NCI-H1105 treated with DMSO at 0.1 percent for 48 hours (cell line): ENCODE measurements at regions not wholly inside any gene's neighbourhood (a gene's known extent, or its start where the extent isn't known, plus 50 kb on each side); places are given as distances from the start of the nearest gene placed in this dataset.
"Not testable (repeated sequence)": the region's sequence is repeated elsewhere in the genome, so short reads cannot be mapped to it uniquely, and the experiment has no call there.

Source experiments
- DNase-seq: peaks from one replicate; lab custom pipeline; 2025; lab: John Stamatoyannopoulos, UW

DNA sequence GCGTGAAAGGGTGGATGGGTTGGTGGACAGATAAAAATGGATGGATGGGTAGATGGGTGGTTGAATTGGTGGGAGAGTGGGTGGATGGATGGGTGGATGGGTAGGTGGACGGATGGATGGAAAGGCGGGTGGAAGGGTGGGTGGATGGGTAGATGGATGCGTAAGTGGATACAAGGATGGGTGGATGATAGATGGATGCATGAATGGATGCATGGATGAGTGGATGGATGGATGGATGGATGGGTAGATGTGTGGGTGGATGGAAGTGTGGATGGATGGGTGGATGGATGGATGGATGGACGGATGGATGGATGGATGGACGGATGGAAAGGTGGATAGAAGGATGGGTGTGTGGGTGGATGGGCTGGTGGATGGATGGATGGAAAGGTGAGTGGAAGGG lies 77.0 kb upstream of the GRK3 start:
- no peak for DNase-seq

DNA sequence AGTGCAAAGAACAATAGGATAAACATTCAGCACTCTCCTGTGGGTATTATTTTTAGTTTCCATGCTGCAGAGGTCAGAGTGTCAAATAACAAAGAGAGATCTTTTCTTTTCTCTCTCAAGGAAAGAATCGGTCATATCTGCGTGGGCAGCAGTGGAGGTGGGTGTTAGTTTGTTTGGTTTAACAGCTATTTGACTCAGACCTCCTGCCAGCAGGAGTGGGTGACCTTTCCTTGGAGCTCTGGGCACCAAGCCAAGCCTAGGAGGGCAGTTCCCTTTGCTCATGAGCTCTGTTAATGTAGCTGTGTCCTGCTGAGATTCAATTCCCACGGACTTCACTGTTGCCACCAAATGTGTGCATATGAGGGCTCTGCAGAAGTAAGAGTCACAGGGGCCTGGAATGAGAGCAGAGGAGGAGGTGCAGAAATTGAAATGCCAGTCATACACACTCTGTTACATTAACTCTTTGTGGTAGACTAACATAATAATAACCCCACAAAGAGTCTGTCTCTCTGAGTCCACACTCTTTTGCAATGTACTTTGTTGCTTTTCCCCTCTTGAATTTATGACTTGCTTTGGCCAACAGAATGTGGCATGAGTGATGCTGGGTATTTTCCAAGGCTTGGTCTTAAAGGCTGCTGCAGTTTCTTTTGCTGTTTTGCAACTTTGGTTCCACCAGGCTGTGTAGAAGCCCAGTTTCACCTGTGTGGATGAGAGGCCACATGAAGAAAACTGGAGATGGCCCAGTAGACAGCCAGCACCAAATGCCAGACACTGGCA lies 76.0 kb upstream of the GRK3 start:
- DNase-seq: peak; percentile 41

DNA sequence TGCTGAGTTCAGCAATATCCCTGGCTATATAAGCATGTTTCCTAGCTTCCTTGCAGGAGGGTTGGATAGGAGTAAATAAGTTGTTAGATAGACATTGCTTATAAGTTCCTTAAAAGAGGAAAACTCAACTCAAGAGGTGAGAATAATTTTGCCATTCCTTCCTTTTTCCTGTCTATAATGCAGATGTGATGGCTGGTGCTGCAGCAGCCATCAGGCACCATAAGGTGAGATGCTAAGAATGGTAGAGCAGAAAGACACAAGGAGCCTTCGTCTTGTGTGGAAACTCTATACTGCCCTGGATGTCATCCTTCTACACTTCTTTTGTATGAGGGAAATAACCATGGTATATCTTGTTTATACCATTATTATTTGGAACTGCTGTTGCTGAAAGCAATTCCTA lies 74.5 kb upstream of the GRK3 start:
- no peak for DNase-seq

DNA sequence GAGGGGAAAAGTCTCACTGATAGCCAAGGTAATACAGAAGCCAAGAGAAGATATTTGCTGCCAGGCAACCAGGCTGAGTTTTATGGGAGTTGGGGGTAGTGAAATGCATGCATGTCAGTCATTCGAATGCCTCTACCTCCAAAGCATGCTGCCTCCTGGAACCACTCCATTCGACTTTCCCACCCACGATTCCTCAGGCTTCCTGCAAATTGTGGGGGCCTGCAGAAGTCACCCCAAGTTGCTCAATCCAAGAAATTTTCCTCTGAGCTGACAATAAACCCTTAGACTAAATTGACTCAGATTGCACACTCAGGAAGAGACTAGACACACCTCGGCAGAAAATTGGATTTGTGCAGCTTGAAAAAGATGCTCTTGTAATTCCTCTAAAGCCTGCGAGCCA lies 73.6 kb upstream of the GRK3 start:
- DNase-seq: no peak

DNA sequence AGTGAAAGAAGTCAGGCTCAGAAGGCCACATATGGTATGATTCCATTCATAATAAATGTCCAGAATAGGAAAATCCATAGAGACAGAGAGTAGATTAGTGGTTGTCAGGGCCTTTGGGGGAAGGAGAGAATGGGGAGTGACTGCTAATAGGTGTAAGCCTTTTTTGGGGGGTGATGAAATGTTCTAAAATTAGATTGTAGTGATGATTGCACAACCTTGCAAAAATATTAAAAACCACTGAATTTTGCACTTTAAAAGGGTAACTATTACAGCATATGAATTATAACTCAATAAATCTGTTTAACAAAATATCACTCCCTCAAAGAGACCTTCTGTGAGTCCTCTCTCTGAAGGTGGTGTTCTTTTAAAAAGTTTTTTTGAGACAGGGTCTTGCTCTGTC lies 72.3 kb upstream of the GRK3 start:
- DNase-seq: no peak

DNA sequence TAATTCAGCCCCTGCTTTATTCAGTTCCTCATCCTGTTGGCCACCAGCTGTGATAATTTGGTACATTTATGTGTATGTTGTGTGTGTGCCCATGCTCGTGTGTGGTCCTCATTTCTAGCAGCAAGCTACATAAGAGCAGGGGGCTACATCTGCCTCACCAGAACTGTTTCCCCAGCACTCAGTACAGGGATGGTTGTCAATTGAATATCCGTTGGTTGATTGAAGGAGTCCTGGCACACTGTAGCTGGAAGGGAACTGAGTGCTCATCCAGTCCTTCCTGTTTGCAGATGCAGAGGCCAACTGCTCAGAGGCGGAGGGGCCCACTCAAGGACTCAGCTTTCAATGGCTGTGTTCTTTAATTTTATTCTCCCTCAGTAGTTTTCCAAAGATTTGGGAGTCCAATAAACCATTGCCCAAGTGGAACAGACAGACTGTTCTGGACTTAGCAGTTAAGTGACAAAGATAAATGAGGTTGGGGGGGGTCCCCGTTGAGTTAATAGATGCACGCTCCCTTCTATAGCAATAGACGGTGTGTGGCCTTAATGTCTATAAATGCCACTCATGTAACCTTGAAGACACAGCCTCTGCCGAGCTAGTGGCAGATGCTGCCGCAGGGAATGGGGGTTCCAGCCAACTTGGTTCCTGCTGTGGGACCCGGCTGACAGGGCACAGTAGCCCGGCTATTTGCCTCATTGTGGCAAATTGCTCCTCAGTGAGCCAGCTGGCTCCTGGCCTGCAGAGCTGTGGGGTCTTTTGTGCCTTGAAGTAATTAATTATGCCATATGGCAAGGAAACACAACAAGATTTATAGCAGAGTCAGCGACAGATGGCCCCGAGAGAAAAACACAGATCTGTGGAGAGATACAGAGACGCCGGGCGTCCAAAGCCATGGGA lies 71.4 kb upstream of the GRK3 start:
- peak; percentile 95 for DNase-seq

DNA sequence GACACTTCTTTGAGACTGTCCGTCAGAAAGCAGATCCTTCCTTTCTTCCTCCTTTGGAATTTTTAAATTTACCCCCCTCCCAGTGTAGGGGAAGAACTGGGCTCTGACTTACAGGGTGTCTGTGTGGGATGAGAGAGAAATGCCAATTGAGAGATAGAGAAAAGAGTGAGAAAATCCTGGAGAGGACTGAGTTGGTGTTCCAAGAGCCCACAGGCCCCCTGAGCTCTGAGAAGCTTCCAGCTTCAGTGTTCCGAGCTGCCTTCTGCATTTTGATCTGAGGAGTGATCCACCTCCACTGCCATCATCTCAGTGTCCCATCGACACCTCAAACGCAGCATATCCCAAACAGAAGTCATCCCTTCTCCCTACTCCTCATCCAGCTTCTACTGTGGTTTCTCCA lies 70.7 kb upstream of the GRK3 start:
- no peak for DNase-seq

DNA sequence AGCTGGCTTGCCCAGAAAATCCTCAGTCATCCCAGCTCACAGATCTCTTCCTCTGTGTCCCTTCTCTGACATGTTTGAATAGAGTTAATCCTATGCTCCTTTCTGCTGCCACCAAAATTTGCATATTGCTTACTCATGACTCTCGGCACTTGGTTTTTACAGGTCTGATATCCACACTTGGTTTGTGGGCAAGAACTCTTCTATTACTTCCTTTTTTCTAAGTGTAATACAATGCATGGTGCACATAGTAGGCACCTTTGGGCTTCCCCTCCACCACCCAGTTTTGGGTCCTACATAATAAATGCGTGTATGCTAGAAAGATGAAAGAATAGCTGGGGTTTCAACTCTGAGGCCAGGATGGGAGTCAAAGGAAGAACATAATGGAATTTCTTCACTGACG lies 69.7 kb upstream of the GRK3 start:
- DNase-seq: no peak

DNA sequence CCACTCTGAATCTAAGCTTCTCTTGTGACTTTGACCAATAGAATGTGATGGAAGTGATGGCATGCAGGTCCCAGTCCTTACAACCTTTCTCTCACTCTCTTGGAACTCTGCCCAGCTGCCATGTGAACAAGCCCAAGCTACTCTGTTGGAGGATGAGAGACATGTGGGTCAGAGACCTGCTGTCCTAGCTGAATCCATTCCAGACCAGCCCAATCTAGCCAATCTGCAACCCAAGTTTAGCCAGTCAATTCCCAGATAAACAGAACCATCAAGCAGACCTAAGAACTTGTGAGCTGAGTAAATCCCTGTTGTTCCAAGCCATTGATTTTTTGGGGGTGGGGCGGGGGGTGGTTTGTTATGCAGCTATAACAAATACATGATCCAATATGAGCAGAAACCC lies 69.2 kb upstream of the GRK3 start:
- DNase-seq: no peak

DNA sequence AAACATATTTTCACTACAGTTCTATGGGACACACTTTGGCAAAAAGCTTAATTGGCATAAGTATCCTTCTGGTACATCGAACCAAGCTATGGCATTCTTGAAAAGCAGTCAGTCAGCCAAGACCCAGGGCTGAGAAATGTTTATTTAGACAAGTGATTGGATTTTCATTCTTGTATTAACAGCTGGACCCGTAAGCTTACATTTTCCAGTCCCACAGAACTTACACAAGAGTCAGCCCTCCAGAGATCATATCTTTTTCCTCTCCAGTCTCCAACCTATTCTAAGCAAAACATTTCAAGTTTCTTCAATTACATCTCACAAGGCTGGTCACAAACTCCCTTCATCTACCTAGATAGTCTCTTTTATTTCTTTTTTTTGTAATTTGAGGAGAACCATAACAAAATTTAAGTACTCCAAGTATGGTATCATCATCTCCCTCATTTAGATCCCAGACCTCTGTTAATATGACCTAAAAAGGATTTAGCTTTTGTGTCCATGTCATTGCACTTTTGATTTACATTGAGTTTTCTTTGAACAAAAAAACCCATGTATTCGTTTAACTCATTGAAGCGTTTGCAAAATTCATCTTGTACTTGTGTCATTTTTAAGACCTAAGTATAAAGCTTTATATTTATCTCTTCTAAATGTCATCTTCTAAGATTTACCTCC lies 67.9 kb upstream of the GRK3 start:
- DNase-seq: no peak

DNA sequence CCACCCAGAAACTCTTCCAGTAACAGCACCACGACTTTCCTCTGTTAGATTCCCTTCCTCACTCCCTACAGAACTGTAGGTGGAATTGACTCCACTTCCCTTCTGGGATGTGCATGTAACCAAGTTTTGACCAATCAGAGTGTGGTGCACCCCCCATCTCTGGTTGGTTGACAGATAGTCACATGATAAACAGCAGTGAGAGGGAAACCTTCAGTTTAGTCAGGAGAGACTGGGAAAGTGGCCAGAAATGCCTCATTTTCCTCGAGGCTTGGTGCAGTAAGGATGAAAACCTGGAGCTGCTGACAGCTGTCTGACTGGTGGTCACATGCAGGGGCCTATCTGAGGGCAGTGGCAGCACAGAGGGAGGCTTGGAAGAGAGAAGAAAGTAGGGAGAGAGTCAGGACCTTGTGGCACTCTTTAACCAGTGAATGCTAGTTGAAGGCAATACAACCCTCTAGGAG lies 67.3 kb upstream of the GRK3 start:
- DNase-seq: no peak

DNA sequence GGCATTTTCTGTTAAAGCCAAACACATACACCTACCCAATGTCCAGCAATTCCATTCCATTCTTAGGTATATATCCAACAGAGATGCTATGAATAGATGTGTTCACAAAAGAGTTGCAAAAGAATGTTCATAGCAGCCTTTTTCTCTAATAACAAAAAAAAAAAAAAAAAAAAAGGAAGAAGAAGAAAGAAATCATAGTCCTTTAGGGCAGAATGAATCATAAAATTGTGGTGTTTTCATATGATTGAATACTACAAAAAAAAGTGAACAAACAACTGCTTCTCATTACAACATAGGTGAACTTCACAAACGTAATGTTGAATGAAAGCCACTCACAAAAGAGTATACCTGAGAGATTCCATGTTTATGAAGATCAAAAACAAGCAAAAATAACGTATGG lies 66.8 kb upstream of the GRK3 start:
- no peak for DNase-seq

DNA sequence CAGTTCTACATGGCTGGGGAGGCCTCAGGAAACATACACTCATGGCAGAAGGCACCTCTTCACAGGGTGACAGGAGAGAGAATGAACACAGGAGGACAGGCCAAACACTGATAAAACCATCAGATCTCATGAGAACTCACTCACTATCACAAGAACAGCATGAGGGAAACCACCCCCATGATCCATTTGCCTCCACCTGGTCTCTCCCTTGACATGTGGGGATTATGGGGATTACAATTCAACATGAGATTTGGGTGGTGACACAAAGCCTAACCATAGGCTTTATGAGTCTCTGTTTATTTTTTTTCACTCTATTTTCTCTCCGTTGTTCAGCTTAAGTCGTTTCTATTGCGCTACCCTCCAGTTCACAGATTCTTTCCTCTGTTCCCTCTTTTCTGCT lies 63.8 kb upstream of the GRK3 start:
- DNase-seq: not testable (repeated sequence)

DNA sequence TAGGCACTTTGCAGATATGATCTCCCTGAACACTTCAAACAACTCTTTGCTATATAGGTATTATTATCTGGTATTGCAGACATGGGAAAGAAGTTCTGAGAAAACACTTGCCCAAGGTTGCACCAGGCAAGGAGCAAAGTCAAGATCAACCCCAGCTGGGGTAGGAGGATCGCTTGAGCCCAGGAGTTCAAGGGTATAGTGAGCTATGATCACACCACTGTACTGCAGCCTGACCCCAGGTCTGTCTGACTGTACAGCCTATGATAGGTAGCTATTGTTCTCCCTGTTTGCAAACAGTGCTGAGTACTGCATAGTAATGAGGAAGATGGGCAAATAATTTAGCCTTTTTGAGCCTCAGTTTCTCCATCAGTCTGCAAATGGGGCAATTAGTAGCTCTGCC lies 60.5 kb upstream of the GRK3 start:
- DNase-seq: not testable (repeated sequence)

DNA sequence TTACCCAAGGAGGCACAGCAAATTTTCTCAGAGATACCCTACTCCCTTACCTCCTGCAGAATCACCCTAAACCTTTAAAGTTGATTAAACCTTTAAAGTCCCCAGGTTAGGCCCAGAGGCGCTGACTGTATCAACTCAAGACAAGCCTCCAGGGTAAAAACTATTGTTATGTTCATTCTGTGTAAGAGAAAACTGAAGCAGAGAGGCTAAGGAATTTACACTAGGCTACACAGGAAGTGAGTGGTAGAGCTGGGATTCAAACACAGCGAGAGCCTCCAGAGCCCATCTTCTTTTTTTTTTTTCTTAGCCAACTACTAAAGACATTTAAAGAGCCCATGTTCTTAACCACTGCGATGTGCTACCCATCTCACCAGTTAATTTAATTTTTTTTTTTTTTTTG lies 56.3 kb upstream of the GRK3 start:
- no peak for DNase-seq

DNA sequence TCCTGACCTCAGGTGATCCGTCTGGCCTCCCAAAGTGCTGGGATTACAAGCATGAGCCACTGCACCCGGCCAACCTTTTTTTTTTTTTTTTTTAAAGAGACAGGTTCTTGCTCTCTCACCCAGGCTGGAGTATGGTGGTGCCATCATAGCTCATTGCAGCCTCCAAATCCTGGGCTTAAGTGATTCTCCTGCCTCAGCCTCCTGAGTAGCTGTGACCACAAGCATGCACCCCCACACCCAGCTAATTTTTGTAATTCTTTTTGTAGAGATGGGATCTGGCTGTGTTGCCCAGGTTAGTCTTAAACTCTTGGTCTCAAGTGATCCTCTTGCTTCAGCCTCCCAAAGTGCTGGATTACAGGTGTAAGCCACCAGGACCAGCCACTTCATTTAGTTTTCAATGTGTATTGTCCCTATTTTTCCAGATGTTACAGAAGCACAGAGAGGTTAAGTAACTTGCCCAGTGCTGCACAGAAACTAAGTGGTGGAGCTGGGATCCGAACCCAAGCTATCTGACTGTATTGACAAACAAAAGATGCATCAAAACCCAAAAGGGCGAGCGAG lies 55.6 kb upstream of the GRK3 start:
- no peak for DNase-seq

DNA sequence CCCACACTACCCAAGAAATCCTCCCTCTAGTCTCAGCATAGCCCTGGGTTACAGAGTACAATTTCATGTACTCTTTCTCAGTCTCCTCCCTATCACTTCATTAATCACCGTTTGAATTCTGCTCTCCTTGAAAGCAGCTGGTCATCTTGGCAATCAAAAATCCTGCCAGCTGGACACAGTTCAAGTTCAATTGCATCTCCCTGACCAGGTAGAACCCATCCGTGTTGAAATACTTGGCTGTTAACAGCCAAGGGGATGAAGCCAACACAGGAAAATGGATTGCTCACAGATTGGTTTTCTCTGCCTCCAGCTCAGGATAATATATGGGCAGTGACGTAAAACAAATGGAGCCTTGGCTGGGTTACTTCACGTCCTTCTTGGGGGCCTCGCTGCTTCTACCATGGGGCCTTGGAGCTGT lies 55.1 kb upstream of the GRK3 start:
- no peak for DNase-seq

DNA sequence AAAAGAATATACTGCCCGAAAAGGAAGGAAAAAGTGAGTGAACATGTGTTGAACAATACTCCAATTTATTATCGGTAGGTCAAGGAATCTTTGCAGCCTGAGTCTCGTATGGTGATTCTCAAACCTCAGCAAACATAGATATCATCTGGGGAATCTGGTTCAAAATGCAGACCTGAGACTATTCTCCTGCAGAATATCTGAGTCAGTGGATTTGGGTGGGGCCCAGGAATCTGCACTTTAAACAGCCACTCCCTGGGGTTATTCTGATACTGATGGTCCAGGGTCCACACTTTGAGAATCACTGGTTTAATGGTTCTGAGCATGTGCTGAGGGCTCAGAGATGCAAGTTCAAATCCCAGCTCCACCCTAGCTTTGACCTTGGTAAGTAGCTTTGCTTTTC lies 53.6 kb upstream of the GRK3 start:
- no peak for DNase-seq

DNA sequence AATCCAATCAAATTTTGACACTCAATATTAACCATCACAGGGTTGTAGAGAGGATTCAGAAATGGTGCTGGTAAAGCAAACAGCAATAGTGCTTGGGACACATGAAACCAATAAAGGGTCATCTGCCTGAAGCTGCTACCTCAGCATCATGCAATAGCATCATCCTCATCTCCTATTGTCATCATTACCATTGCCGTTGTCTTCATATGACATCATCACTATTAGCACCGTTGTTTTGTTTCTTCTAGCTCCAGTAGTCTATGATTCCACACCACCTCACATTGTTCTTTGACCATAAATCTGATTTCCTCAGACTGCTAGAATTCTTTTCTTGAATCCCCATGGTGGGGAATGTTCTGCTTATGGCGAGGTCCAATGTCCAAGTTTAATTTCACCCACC lies 52.8 kb upstream of the GRK3 start:
- DNase-seq: no peak

DNA sequence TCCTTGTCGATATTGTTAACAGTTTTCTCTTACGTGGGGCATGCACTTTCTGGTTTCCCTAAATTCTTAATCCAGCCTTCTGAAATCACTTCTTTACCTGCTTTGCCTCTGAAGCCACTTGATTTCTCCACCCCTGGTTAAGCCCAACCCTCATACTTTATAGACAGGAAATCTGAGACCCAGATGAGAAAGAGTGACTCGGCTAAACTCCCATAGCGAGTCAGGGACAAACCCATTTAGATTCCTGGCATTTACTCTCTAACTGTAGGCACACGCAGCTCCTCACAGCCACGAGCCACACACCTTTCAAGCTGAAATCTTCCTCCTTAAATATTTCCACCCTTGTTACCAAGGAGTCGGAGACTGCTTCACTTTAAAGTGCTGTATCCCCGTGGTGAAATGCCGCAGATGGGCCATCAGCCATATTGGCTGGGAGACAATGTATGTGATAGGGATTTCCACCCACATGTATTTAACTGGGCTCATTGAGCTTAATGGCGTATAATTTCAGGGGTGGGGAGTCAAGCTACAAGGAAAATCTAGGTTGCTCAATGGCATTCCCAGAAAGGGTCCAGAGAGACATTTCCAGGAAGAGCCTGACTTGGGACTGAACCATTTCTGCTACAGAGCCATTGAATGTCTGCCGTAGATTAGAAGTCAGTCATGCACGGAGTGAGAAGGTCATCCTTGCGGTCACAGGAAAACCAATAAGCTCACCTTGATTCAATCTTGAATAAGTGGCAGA lies 49.9 kb upstream of the GRK3 start:
- no peak for DNase-seq
